DND-41 (cell line): ENCODE measurements at regions not wholly inside any gene's neighbourhood (a gene's known extent, or its start where the extent isn't known, plus 50 kb on each side); places are given as distances from the start of the nearest gene placed in this dataset.
"Not testable (repeated sequence)": the region's sequence is repeated elsewhere in the genome, so short reads cannot be mapped to it uniquely, and the experiment has no call there.

Experiments used
- ATAC-seq: fragments of 200-7000 bp; cut with Tn5 transposase; 3 replicates; pipeline ENCODE4 v1.9.1; 2021; ENCODE audit warnings: low read depth; ENCODE audit not compliant: insufficient read depth
- DNase-seq: peaks from one replicate; pipeline ENCODE4 v3.0.0-alpha.2; 2020
- H2AFZ ChIP-seq: 2 replicates; pipeline ENCODE4 v1.6.0; 2012; ENCODE audit warnings: low read depth, low read length
- H3K27ac ChIP-seq: 2 replicates; pipeline ENCODE4 v1.5.1; 2012; ENCODE audit warnings: low read length, inconsistent platforms
- H3K27me3 ChIP-seq: fragments of 200-600 bp; sonication (generic); 2 replicates; pipeline ENCODE4 v1.6.0; 2012; ENCODE audit warnings: low read length, mild to moderate bottlenecking, inconsistent platforms; ENCODE audit not compliant: insufficient read depth, poor library complexity
- H3K36me3 ChIP-seq: 2 replicates; pipeline ENCODE4 v1.5.1; 2012; ENCODE audit warnings: low read length, inconsistent platforms; ENCODE audit not compliant: insufficient read depth
- H3K4me1 ChIP-seq: 2 replicates; pipeline ENCODE4 v1.5.1; 2012; ENCODE audit warnings: mild to moderate bottlenecking, low read length; ENCODE audit not compliant: insufficient read depth
- H3K4me2 ChIP-seq: 2 replicates; pipeline ENCODE4 v1.6.0; 2012; ENCODE audit warnings: mild to moderate bottlenecking, moderate library complexity, low read length, inconsistent platforms; ENCODE audit not compliant: insufficient read depth
- H3K4me3 ChIP-seq, 2 experiments: fragments of 200-600 bp in 1 of 2; shearing (Covaris generic) in 1 of 2; 2 replicates each; pipeline ENCODE4 v1.5.1; 2012 to 2016; ENCODE audit warnings: inconsistent platforms in 2 of 2, low read length in 2 of 2, mild to moderate bottlenecking in 2 of 2, low read depth in 1 of 2, moderate library complexity in 1 of 2
- H3K79me2 ChIP-seq: 2 replicates; pipeline ENCODE4 v1.6.0; 2012; ENCODE audit warnings: low read length, inconsistent platforms; ENCODE audit not compliant: insufficient read depth
- H3K9ac ChIP-seq: 2 replicates; pipeline ENCODE4 v1.6.0; 2012; ENCODE audit warnings: low read depth, mild to moderate bottlenecking, inconsistent platforms, low read length, moderate library complexity
- H3K9me3 ChIP-seq: 2 replicates; pipeline ENCODE4 v1.5.1; 2012; ENCODE audit warnings: low read length, moderate library complexity, mild to moderate bottlenecking, inconsistent platforms; ENCODE audit not compliant: insufficient read depth, severe bottlenecking
- H4K20me1 ChIP-seq: 2 replicates; pipeline ENCODE4 v1.6.0; 2012; ENCODE audit warnings: low read length; ENCODE audit not compliant: insufficient read depth
- EZH2 ChIP-seq: IDR thresholded peaks from 3 replicates; pipeline ENCODE4 v1.6.1; 2012; ENCODE audit warnings: borderline replicate concordance, low read depth, mild to moderate bottlenecking, moderate library complexity, low read length, inconsistent platforms; ENCODE audit not compliant: severe bottlenecking
- TF ChIP-seq, protein P1 (sequence below): IDR thresholded peaks from 2 replicates; pipeline ENCODE4 v1.5.1; 2012; ENCODE audit warnings: borderline replicate concordance, low read length, moderate library complexity, mild to moderate bottlenecking; ENCODE audit not compliant: poor library complexity, severe bottlenecking; ENCODE audit errors: extremely low read depth

DNA sequence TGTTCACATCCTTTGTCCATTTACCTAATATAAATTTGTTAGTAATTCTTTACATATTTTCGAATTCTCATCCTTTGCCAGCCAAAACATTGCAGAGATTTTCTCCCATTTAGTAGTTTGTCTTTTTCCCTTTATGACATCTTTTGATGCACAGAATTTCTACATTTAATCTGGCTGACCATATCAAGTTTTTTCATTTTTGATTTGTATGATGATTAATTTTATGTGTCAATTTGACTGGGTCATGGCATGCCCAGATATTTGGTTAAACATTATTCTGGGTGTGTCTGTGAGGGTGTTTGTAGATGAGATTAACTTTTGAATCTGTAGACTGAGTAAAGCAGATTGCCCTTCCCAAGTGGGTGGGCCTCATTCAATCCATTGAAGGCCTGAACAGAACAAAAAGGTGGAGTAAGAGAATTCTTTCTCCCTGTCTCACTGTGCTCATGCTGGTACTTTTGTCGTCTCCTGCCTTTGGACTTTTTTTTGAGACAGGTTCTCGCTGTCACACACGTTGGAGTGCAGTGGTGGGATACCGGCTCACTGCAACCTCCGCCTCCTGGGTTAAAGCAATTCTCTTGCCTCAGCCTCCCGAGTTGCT is 72.1 kb upstream of the EPB41L1 start:
- H4K20me1 ChIP-seq, result no peaks in the 10 kb centered on the region
- H3K4me1 ChIP-seq, result no peaks in the 10 kb centered on the region
- no peak overlapping the region for H3K9ac ChIP-seq
- TF ChIP-seq EZH2, result no peak
- TF ChIP-seq, protein P1, sequence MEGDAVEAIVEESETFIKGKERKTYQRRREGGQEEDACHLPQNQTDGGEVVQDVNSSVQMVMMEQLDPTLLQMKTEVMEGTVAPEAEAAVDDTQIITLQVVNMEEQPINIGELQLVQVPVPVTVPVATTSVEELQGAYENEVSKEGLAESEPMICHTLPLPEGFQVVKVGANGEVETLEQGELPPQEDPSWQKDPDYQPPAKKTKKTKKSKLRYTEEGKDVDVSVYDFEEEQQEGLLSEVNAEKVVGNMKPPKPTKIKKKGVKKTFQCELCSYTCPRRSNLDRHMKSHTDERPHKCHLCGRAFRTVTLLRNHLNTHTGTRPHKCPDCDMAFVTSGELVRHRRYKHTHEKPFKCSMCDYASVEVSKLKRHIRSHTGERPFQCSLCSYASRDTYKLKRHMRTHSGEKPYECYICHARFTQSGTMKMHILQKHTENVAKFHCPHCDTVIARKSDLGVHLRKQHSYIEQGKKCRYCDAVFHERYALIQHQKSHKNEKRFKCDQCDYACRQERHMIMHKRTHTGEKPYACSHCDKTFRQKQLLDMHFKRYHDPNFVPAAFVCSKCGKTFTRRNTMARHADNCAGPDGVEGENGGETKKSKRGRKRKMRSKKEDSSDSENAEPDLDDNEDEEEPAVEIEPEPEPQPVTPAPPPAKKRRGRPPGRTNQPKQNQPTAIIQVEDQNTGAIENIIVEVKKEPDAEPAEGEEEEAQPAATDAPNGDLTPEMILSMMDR, result no peak
- H2AFZ ChIP-seq, result no peak overlapping the region
- no peak overlapping the region for H3K27ac ChIP-seq
- DNase-seq, result no peak
- H3K9me3 ChIP-seq, result no peaks in the 10 kb centered on the region
- ATAC-seq, result no peak
- no peak overlapping the region for H3K4me3 ChIP-seq
- peaks cover 7% of the 10 kb centered on the region for H3K27me3 ChIP-seq
- H3K36me3 ChIP-seq, result no peaks in the 10 kb centered on the region
- H3K79me2 ChIP-seq, result no peaks in the 10 kb centered on the region
- H3K4me2 ChIP-seq, result no peak overlapping the region

DNA sequence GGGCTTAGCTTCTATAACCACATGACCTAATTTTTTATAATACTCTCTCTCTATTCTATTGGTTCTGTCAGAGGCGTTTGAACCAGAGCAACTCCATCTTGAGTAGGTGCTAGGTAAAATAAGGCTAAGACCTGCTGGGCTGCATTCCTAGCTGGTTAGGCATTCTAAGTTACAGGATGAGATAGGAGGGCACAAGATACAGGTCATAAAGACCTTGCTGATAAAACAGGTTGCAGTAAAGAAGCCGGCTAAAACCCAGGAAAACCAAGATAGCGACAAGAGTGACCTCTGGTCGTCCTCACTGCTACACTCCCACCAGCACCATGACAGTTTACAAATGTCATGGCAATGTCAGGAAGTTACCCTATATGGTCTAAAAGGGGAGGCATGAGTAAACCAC is 71.3 kb upstream of the EPB41L1 start:
- H2AFZ ChIP-seq, H3K79me2 ChIP-seq, H3K27ac ChIP-seq, H3K9ac ChIP-seq, H3K4me3 ChIP-seq, H4K20me1 ChIP-seq, ATAC-seq, H3K36me3 ChIP-seq, H3K4me2 ChIP-seq, H3K27me3 ChIP-seq, DNase-seq, H3K9me3 ChIP-seq, H3K4me1 ChIP-seq: not testable (repeated sequence)

DNA sequence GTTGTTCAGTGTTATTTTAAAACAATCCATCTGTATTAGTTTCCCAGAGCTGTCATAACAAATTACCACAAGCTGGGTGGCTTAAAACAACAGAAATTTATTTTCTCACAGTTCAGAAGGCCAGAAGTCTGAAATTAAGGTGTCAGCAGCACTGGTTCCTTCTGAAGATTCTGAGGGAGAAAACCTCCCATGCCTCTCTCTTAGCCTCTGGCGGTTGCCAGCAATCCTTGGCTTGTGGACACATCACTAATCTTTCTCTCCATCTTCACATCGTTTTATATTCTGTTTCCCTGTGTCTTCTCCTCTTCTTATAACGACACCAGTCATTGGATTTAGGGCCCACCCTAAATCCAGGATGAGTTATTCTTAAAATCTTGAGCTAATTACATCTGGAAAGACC is 70.2 kb upstream of the EPB41L1 start:
- H3K4me3 ChIP-seq, result no peak overlapping the region
- TF ChIP-seq, protein P1, result no peak
- no peak for TF ChIP-seq EZH2
- DNase-seq (no peak), ATAC-seq (no peak)
- H3K36me3 ChIP-seq, result no peaks in the 10 kb centered on the region
- no peaks in the 10 kb centered on the region for H3K79me2 ChIP-seq
- no peaks in the 10 kb centered on the region for H4K20me1 ChIP-seq
- no peaks in the 10 kb centered on the region for H3K4me1 ChIP-seq
- no peak overlapping the region for H2AFZ ChIP-seq
- H3K9ac ChIP-seq, result no peak overlapping the region
- H3K9me3 ChIP-seq, result no peaks in the 10 kb centered on the region
- H3K27ac ChIP-seq, result no peak overlapping the region
- no peak overlapping the region for H3K4me2 ChIP-seq
- peaks cover 7% of the 10 kb centered on the region for H3K27me3 ChIP-seq

DNA sequence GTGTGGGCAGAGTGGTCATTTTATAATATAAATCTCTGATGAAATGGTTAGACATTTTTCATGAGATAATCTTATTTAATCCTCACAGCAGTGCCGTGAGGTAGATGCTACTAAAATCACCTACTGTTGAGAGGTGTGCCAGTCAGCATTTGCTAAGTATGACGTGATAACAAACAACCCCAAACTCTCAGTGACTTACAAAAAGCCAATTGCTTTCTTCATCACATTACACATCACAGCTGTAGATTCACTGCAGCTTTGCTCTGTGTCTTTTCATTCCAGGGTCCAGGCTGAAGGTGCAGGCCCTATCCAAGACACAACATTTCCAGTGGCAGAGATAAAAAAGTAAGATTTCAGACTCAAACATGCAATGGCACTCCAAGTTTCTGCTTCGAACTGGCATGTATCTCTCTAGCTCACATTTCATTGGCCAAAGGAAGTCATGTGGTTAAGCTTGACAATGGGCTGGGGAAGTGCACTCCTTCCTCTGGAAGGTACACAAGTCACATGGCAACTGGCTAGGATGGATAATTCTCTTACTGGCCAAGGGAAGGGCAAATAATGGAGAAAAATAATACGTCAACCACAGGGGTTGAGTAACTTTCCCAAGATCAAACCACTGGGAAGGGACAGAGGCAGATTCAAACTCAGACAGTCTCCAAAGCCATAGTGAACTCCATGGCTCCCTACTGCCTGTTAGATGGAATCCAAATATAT is 69.5 kb upstream of the EPB41L1 start:
- no peak overlapping the region for H3K4me3 ChIP-seq
- DNase-seq (no peak), ATAC-seq (no peak)
- H3K27me3 ChIP-seq, result peaks cover 7% of the 10 kb centered on the region
- H2AFZ ChIP-seq, result no peak overlapping the region
- no peak overlapping the region for H3K27ac ChIP-seq
- no peaks in the 10 kb centered on the region for H4K20me1 ChIP-seq
- no peak overlapping the region for H3K4me2 ChIP-seq
- no peaks in the 10 kb centered on the region for H3K79me2 ChIP-seq
- H3K36me3 ChIP-seq, result no peaks in the 10 kb centered on the region
- no peaks in the 10 kb centered on the region for H3K4me1 ChIP-seq
- no peak for TF ChIP-seq EZH2
- TF ChIP-seq, protein P1, result no peak
- H3K9me3 ChIP-seq, result no peaks in the 10 kb centered on the region
- no peak overlapping the region for H3K9ac ChIP-seq
